Prostate gland (tissue), 2 donors: ENCODE measurements at regions not wholly inside any gene's neighbourhood (a gene's known extent, or its start where the extent isn't known, plus 50 kb on each side); places are given as distances from the start of the nearest gene placed in this dataset.

Experiments used
- POLR2A ChIP-seq: fragments of 450-650 bp; IDR thresholded peaks from one replicate; pipeline ENCODE4 v1.6.1; 2016; ENCODE audit warnings: antibody characterized with exemption, mild to moderate bottlenecking
- POLR2AphosphoS5 ChIP-seq: sonication (generic); formaldehyde crosslinking; IDR thresholded peaks from one replicate; pipeline ENCODE4 v1.6.1; 2017; ENCODE audit warnings: antibody characterized with exemption
- TF ChIP-seq, protein P1 (sequence below), 4 experiments: fragments of 200-600 bp in 2 of 4; fragments of 450-650 bp in 2 of 4; sonication (generic) in 2 of 4; IDR thresholded peaks; 1 replicate in 3 of 4; 2 replicates in 1 of 4; pipeline ENCODE4 v1.5.1; 2016 to 2019; ENCODE audit warnings: antibody characterized with exemption in 4 of 4, mild to moderate bottlenecking in 2 of 4, moderate library complexity in 2 of 4

DNA sequence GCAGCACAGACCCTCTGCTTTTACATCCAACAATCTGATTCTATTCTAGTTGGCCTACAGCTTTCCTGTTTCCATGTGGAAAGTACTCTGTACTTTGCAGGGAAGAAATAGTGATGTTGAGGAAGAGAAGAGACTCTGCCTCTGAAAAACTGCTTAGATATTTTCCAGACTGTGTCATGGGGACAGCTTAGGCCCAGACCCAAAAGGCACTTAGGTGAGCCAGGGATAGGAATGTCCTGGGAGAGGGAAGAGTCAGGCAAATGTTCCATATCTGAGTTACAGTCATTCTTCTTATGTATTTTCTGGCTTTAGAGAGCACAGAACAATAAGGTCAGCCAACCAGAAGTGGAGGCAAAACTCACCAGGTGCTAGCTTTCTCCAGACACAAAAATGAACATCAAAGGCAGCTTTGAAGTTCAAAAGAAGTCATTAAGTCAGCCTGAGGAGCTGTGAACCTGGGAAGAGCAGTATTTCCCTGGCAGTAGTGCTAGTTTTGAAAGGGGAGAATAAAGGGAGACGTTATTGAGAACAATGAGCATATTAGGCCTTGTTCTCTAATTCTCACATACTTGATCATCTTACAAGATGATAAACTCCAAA is 199.7 kb upstream of the LMNTD1 start:
- TF ChIP-seq, protein P1, sequence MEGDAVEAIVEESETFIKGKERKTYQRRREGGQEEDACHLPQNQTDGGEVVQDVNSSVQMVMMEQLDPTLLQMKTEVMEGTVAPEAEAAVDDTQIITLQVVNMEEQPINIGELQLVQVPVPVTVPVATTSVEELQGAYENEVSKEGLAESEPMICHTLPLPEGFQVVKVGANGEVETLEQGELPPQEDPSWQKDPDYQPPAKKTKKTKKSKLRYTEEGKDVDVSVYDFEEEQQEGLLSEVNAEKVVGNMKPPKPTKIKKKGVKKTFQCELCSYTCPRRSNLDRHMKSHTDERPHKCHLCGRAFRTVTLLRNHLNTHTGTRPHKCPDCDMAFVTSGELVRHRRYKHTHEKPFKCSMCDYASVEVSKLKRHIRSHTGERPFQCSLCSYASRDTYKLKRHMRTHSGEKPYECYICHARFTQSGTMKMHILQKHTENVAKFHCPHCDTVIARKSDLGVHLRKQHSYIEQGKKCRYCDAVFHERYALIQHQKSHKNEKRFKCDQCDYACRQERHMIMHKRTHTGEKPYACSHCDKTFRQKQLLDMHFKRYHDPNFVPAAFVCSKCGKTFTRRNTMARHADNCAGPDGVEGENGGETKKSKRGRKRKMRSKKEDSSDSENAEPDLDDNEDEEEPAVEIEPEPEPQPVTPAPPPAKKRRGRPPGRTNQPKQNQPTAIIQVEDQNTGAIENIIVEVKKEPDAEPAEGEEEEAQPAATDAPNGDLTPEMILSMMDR (IDR thresholded peaks at IDR 0.05), result no peak
- TF ChIP-seq POLR2AphosphoS5, result no peak
- TF ChIP-seq POLR2A, result no peak
